T1000 (cell line): ENCODE measurements at regions not wholly inside any gene's neighbourhood (a gene's known extent, or its start where the extent isn't known, plus 50 kb on each side); places are given as distances from the start of the nearest gene placed in this dataset.
A peak's percentile ranks its signal among the peaks of the same experiment; 100 is the strongest.

Source experiments
- DNase-seq: peaks from one replicate; lab custom pipeline; 2025; ENCODE audit warnings: mixed read lengths; lab: John Stamatoyannopoulos, UW

GRCh38 chr1:168455764-168456163 lies 88.0 kb downstream of the XCL2 start:
- no peak for DNase-seq

GRCh38 chr1:168454211-168454815 lies 89.5 kb downstream of the XCL2 start:
- DNase-seq, result no peak

GRCh38 chr1:168453056-168453455 lies 90.7 kb downstream of the XCL2 start:
- no peak for DNase-seq

GRCh38 chr1:168452329-168452728 lies 91.5 kb downstream of the XCL2 start:
- DNase-seq, result no peak

- no peak for DNase-seq
Observed at GRCh38 chr1:168447871-168448270, 95.9 kb downstream of the XCL2 start.

- DNase-seq, result no peak
Observed at GRCh38 chr1:168446081-168446480, 97.7 kb downstream of the XCL2 start.

- DNase-seq, result no peak
Observed at GRCh38 chr1:168443899-168444298, 99.9 kb downstream of the XCL2 start.

GRCh38 chr1:168443356-168443755 lies 100.4 kb downstream of the XCL2 start:
- DNase-seq, result no peak

- no peak for DNase-seq
Observed at GRCh38 chr1:168442931-168443330, 100.9 kb downstream of the XCL2 start.

- DNase-seq, result no peak
Observed at GRCh38 chr1:168441745-168442144, 102.1 kb downstream of the XCL2 start.

GRCh38 chr1:168439456-168440375 lies 104.1 kb downstream of the XCL2 start:
- peak; percentile 49 for DNase-seq

GRCh38 chr1:168438626-168439025 lies 105.2 kb downstream of the XCL2 start:
- DNase-seq, result no peak

GRCh38 chr1:168437821-168438220 lies 106.0 kb downstream of the XCL2 start:
- no peak for DNase-seq

GRCh38 chr1:168435439-168435838 lies 108.4 kb downstream of the XCL2 start:
- DNase-seq, result no peak

GRCh38 chr1:168433238-168433637 lies 110.6 kb downstream of the XCL2 start:
- no peak for DNase-seq

- no peak for DNase-seq
Observed at GRCh38 chr1:168431882-168432281, 111.9 kb downstream of the XCL2 start.

- DNase-seq, result no peak
Observed at GRCh38 chr1:168430321-168430720, 113.5 kb downstream of the XCL2 start.

- DNase-seq, result no peak
Observed at GRCh38 chr1:168428063-168428731, 115.6 kb downstream of the XCL2 start.

- DNase-seq, result no peak
Observed at GRCh38 chr1:168427051-168427450, 116.7 kb downstream of the XCL2 start.

GRCh38 chr1:168424281-168424680 lies 119.5 kb downstream of the XCL2 start:
- DNase-seq, result no peak

- no peak for DNase-seq
Observed at GRCh38 chr1:168422203-168422847, 121.5 kb downstream of the XCL2 start.

- no peak for DNase-seq
Observed at GRCh38 chr1:168421399-168422004, 122.3 kb downstream of the XCL2 start.
